HepG2 (cell line): ENCODE measurements at regions not wholly inside any gene's neighbourhood (a gene's known extent, or its start where the extent isn't known, plus 50 kb on each side); places are given as distances from the start of the nearest gene placed in this dataset.

ENCODE experiments used
- BATF2 ChIP-seq: sonication (generic); formaldehyde crosslinking; IDR thresholded peaks from 2 replicates; pipeline ENCODE4 v1.8.0; 2022; ENCODE audit warnings: mild to moderate bottlenecking, missing genetic modification reagents, moderate library complexity
- IKZF1 ChIP-seq: fragments of 450-650 bp; IDR thresholded peaks from 2 replicates; pipeline ENCODE4 v1.7.1; 2016
- ZNF605 ChIP-seq: sonication (generic); formaldehyde crosslinking; IDR thresholded peaks from 2 replicates; pipeline ENCODE4 v1.8.0; 2022; ENCODE audit warnings: mild to moderate bottlenecking, missing genetic modification reagents
- ZNF646 ChIP-seq: sonication (generic); formaldehyde crosslinking; IDR thresholded peaks from 2 replicates; pipeline ENCODE4 v1.9.0; 2021; ENCODE audit warnings: mild to moderate bottlenecking, missing genetic modification reagents
- TF ChIP-seq, protein P1 (sequence below): sonication (generic); formaldehyde crosslinking; IDR thresholded peaks from 2 replicates; pipeline ENCODE4 v1.5.1; 2020; ENCODE audit warnings: missing genetic modification reagents, mild to moderate bottlenecking, borderline replicate concordance

- TF ChIP-seq, protein P1, sequence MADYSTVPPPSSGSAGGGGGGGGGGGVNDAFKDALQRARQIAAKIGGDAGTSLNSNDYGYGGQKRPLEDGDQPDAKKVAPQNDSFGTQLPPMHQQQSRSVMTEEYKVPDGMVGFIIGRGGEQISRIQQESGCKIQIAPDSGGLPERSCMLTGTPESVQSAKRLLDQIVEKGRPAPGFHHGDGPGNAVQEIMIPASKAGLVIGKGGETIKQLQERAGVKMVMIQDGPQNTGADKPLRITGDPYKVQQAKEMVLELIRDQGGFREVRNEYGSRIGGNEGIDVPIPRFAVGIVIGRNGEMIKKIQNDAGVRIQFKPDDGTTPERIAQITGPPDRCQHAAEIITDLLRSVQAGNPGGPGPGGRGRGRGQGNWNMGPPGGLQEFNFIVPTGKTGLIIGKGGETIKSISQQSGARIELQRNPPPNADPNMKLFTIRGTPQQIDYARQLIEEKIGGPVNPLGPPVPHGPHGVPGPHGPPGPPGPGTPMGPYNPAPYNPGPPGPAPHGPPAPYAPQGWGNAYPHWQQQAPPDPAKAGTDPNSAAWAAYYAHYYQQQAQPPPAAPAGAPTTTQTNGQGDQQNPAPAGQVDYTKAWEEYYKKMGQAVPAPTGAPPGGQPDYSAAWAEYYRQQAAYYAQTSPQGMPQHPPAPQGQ (CRISPR knock-in tag), result no peak
- TF ChIP-seq ZNF646 (no peak), ZNF605 (CRISPR knock-in tag) (no peak), BATF2 (CRISPR knock-in tag) (no peak), IKZF1 (no peak)
These were observed 145.8 kb upstream of the SFRP2 start (continued) for GRCh38 chr4:153934688-153935017.
